OCI-LY3 (cell line): ENCODE measurements at regions not wholly inside any gene's neighbourhood (a gene's known extent, or its start where the extent isn't known, plus 50 kb on each side); places are given as distances from the start of the nearest gene placed in this dataset.

ENCODE experiments used
- EZH2phosphoT487 ChIP-seq: fragments of 200-600 bp; shearing (Covaris generic); IDR thresholded peaks from 2 replicates; pipeline ENCODE4 v1.6.1; 2018; ENCODE audit warnings: antibody characterized with exemption, mixed run types, low read depth
- TF ChIP-seq, protein P1 (sequence below): fragments of 200-600, 300-600 bp; sonication (generic); IDR thresholded peaks from 2 replicates; pipeline ENCODE4 v1.5.1; 2014; ENCODE audit warnings: antibody characterized with exemption, low read length, low read depth

- TF ChIP-seq, protein P1, sequence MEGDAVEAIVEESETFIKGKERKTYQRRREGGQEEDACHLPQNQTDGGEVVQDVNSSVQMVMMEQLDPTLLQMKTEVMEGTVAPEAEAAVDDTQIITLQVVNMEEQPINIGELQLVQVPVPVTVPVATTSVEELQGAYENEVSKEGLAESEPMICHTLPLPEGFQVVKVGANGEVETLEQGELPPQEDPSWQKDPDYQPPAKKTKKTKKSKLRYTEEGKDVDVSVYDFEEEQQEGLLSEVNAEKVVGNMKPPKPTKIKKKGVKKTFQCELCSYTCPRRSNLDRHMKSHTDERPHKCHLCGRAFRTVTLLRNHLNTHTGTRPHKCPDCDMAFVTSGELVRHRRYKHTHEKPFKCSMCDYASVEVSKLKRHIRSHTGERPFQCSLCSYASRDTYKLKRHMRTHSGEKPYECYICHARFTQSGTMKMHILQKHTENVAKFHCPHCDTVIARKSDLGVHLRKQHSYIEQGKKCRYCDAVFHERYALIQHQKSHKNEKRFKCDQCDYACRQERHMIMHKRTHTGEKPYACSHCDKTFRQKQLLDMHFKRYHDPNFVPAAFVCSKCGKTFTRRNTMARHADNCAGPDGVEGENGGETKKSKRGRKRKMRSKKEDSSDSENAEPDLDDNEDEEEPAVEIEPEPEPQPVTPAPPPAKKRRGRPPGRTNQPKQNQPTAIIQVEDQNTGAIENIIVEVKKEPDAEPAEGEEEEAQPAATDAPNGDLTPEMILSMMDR = no peak
- no peak for TF ChIP-seq EZH2phosphoT487
These were observed 162.8 kb downstream of the VRK1 start for GRCh38 chr14:96959992-96960391.
